ENCODE measurements at regions not wholly inside any gene's neighbourhood (a gene's known extent, or its start where the extent isn't known, plus 50 kb on each side); places are given as distances from the start of the nearest gene placed in this dataset.

GRCh38 chr14:76272349-76272748 is 103.6 kb upstream of the ESRRB start:
- Mint-ChIP-seq H3K4me1 (ENCODE audit: unreplicated experiment) (no peaks in the 10 kb centered on the region), H3K27ac (no peak overlapping the region), H3K36me3 (no peaks in the 10 kb centered on the region), H3K27me3 (peaks cover 45% of the 10 kb centered on the region), H3K9me3 (no peaks in the 10 kb centered on the region), H3K4me3 (no peak overlapping the region)
- TF ChIP-seq, protein P1, sequence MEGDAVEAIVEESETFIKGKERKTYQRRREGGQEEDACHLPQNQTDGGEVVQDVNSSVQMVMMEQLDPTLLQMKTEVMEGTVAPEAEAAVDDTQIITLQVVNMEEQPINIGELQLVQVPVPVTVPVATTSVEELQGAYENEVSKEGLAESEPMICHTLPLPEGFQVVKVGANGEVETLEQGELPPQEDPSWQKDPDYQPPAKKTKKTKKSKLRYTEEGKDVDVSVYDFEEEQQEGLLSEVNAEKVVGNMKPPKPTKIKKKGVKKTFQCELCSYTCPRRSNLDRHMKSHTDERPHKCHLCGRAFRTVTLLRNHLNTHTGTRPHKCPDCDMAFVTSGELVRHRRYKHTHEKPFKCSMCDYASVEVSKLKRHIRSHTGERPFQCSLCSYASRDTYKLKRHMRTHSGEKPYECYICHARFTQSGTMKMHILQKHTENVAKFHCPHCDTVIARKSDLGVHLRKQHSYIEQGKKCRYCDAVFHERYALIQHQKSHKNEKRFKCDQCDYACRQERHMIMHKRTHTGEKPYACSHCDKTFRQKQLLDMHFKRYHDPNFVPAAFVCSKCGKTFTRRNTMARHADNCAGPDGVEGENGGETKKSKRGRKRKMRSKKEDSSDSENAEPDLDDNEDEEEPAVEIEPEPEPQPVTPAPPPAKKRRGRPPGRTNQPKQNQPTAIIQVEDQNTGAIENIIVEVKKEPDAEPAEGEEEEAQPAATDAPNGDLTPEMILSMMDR (conservative IDR thresholded peaks at IDR 0.05), result no peak
- no peak for DNase-seq (ENCODE audit: extremely low spot score, unreplicated experiment)

GRCh38 chr14:76272774-76273173 is 103.2 kb upstream of the ESRRB start:
- DNase-seq (ENCODE audit: extremely low spot score, unreplicated experiment), result no peak
- H3K27me3 Mint-ChIP-seq, result peaks cover 49% of the 10 kb centered on the region
- H3K36me3 Mint-ChIP-seq, result no peaks in the 10 kb centered on the region
- no peak overlapping the region for H3K4me3 Mint-ChIP-seq
- H3K27ac Mint-ChIP-seq, result no peak overlapping the region
- H3K9me3 Mint-ChIP-seq, result no peaks in the 10 kb centered on the region
- no peaks in the 10 kb centered on the region for H3K4me1 Mint-ChIP-seq (ENCODE audit: unreplicated experiment)
- TF ChIP-seq, protein P1 (conservative IDR thresholded peaks at IDR 0.05), result no peak

- TF ChIP-seq, protein P1 (conservative IDR thresholded peaks at IDR 0.05), result no peak
- peaks cover 47% of the 10 kb centered on the region for H3K27me3 Mint-ChIP-seq
Observed at GRCh38 chr14:76273346-76273745, 102.6 kb upstream of the ESRRB start.

GRCh38 chr14:76274324-76274723 is 101.6 kb upstream of the ESRRB start:
- no peaks in the 10 kb centered on the region for H3K4me1 Mint-ChIP-seq (ENCODE audit: unreplicated experiment)
- no peak overlapping the region for H3K27ac Mint-ChIP-seq
- H3K9me3 Mint-ChIP-seq, result no peaks in the 10 kb centered on the region
- H3K36me3 Mint-ChIP-seq, result no peaks in the 10 kb centered on the region
- TF ChIP-seq, protein P1 (conservative IDR thresholded peaks at IDR 0.05), result no peak
- DNase-seq (ENCODE audit: extremely low spot score, unreplicated experiment), result no peak
- H3K27me3 Mint-ChIP-seq, result peaks cover 45% of the 10 kb centered on the region
- no peak overlapping the region for H3K4me3 Mint-ChIP-seq

More at GRCh38 chr14:76273346-76273745, 102.6 kb upstream of the ESRRB start:
- no peaks in the 10 kb centered on the region for H3K36me3 Mint-ChIP-seq
- no peak overlapping the region for H3K27ac Mint-ChIP-seq
- H3K4me3 Mint-ChIP-seq, result no peak overlapping the region
- no peaks in the 10 kb centered on the region for H3K4me1 Mint-ChIP-seq (ENCODE audit: unreplicated experiment)
- no peaks in the 10 kb centered on the region for H3K9me3 Mint-ChIP-seq
- DNase-seq (ENCODE audit: extremely low spot score, unreplicated experiment), result no peak

DNA sequence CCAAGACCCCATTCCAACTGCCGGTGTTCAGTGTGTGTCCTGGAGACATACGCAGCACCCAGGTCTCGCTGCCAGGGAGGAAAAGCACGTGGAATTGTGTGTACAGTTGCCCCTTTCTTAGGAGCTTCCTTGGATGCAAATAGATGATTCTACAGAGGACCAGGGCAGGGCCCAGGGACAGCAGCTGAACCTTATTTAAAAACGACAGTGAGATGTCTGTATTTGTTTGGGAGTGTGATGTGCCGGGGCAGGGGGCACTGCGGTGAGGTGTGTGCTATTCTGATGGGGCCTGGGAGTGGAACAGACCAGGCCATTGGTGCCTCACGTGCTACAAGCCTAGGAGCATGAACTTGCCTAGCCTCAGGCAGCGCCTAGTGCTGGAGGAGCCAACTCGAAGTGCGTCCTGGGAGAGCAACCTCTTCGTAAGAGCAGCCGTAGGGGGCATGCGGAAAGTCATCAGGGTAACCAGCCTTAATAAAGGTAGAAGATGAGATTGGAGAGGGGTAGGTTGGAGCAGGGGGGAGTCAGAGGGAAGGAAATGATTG is 98.3 kb upstream of the ESRRB start:
- Mint-ChIP-seq H3K4me1 (ENCODE audit: unreplicated experiment) (no peaks in the 10 kb centered on the region), H3K4me3 (no peak overlapping the region), H3K27ac (no peak overlapping the region), H3K9me3 (no peaks in the 10 kb centered on the region), H3K36me3 (no peaks in the 10 kb centered on the region), H3K27me3 (peaks cover 27% of the 10 kb centered on the region)
- DNase-seq (ENCODE audit: extremely low spot score, unreplicated experiment), result peak; percentile 47
- TF ChIP-seq, protein P1 (conservative IDR thresholded peaks at IDR 0.05), result no peak

DNA sequence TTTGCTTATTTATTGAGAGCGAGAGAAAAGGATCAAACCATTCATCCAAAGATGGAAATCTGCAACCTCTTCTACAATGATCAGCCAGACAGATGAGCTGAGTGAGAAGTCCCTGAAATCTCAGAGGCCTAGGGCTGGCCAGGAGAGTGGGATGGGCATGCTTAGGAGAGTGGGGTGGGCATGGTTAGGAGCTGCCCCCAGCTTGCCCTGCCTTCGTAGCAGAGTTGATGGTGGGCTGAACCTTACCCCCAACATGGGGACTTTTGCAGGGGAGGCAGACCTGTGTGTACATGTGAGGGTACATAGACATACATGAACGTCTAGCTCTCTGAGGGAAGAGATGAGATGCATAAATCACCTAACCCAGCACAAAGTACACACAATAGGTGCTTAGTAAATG is 95.7 kb upstream of the ESRRB start:
- TF ChIP-seq, protein P1 (conservative IDR thresholded peaks at IDR 0.05), result no peak
- H3K4me1 Mint-ChIP-seq (ENCODE audit: unreplicated experiment), result no peaks in the 10 kb centered on the region
- H3K36me3 Mint-ChIP-seq, result no peaks in the 10 kb centered on the region
- peak; percentile 32 for DNase-seq (ENCODE audit: extremely low spot score, unreplicated experiment)
- no peak overlapping the region for H3K27ac Mint-ChIP-seq
- no peak overlapping the region for H3K4me3 Mint-ChIP-seq
- peaks cover 25% of the 10 kb centered on the region for H3K27me3 Mint-ChIP-seq
- H3K9me3 Mint-ChIP-seq, result no peaks in the 10 kb centered on the region
